Activated CD8-positive, alpha-beta memory T cell treated with anti-CD3 and anti-CD28 coated beads, Interleukin-2, amount 50 U/mL, for 1 hour (primary cell): ENCODE measurements at regions not wholly inside any gene's neighbourhood (a gene's known extent, or its start where the extent isn't known, plus 50 kb on each side); places are given as distances from the start of the nearest gene placed in this dataset.
"Not testable (repeated sequence)": the region's sequence is repeated elsewhere in the genome, so short reads cannot be mapped to it uniquely, and the experiment has no call there.

Source experiments
- DNase-seq: peaks from one replicate; pipeline ENCODE4 v3.0.0-alpha.2; 2020; ENCODE audit errors: extremely low read depth

DNA sequence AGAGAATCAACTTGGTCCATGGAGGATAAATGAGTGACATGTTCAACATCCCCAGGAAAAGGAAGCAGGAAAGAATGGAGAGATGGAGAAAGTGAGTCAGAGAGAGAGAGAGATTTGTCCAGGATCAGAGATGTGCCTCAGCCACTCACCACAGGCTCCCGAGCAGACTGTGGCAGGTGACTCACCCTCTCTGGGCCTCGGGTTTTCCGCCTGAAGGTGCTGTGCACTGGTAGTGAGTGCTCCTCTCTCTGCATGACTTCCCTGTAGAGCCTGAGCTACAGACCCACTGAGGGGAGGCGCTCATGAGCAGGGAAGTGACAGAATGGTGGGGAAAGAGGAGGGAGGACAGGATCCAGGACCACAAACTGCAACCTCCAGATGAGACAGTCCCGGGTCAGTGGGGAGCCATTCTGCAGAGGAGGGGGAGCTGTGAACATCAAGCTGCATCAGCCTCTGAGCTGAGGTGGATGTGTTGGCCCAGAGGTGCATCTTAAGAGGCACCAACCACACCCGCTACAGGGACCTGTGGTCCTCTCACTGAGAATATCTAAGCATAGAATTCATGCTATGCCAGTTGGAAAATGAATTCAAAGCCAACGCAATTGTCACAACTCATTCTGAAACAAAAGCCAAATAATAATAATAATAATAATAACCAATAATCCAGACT, 433.4 kb downstream of the BRD1 start:
- no peak for DNase-seq

GRCh38 chr22:49393526-49393925, 434.1 kb downstream of the BRD1 start:
- no peak for DNase-seq

DNA sequence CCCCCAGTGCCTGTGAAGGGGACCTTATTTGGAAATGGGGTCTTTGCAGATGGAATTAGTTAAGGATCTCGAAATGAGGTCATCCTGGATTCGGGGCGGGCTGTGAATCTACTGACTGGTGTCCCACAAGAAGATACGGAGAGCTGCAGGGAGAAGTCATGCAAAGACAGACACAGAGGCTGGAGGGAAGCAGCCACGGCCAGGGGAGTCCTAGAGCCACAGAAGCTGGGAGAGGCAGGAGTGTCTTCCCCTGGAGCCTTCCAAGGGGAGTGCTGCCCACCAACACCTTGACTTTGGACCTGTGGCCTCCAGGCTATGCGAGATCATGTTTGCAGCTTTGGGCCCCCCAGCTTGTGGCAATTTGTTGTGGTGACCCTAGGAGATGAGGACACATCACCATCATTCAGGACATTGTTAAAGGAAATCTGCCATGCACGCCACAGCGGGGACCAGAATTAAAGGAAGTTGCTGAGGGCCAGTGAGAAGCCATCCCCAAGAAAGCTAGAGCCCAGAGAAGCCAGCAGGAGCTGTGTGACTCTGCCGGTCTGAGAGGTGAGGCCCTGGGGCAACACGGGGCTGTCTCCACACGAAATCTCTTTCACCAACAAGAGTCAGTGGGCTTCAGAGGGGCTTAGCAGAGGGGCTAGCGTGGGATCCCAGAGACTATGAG, 434.7 kb downstream of the BRD1 start:
- DNase-seq: no peak

GRCh38 chr22:49392247-49392646, 435.4 kb downstream of the BRD1 start:
- DNase-seq: no peak

DNA sequence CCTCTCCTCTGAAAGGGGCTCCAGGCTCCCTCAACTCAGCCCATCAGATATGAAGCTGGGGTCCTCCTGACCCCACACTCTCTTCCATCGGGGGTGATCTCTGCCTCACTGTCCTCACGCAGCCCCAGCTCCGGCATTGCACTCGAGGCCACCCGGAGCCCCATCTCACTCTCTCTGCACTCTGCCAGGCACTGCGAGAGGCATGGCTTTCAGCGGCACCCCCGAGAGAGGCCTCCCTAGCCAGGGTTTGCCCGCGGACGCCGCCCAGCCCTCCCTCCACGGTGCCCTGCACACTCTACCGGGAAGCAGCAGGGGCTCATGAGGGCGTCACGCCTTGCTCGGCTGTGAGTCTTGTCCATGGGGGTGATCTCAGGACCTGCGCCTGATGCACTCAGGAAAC, 436.2 kb downstream of the BRD1 start:
- no peak for DNase-seq

DNA sequence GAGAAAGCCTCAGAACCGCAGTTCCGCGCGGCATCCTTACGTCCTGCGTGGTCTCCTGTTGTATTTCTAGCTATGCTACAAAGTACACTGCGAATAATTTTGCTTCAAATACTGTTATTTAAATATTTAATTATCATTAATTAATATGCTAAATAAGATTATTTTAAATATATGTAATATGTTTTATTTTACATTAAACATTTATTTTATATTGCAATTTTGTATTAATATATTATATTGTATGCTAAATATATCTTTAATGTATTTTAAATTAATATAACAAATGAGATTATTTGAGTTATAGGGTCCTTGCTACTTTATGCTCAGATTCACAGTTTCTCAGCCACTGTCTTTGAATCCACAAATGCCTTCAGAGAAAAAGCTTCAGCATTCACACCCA, 436.7 kb downstream of the BRD1 start:
- DNase-seq: no peak

DNA sequence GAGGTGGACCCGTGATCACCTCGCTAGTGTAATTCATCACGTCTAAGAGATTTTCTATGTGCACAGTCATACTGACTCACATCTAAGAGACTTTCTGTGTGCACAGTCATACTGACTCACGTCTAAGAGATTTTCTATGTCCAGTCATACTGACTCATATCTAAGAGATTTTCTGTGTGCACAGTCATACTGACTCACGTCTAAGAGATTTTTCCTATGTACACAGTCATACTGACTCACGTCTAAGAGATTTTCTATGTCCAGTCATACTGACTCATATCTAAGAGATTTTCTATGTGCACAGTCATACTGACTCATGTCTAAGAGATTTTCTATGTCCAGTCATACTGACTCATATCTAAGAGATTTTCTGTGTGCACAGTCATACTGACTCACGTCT, 443.8 kb downstream of the BRD1 start:
- DNase-seq: not testable (repeated sequence)

DNA sequence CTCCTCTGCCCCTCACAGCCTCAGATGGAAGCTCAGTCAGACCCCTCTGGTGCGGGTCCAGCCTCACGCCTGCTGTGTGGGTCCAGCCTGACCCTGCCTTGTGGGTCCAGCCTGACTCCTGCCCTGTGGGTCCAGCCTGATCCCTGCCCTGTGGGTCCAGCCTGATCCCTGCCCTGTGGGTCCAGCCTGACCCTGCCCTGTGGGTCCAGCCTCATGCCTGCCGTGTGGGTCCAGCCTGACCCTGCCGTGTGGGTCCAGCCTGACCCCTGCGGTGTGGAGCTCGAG, 445.3 kb downstream of the BRD1 start:
- no peak for DNase-seq

GRCh38 chr22:49381595-49382450, 445.9 kb downstream of the BRD1 start:
- no peak for DNase-seq

DNA sequence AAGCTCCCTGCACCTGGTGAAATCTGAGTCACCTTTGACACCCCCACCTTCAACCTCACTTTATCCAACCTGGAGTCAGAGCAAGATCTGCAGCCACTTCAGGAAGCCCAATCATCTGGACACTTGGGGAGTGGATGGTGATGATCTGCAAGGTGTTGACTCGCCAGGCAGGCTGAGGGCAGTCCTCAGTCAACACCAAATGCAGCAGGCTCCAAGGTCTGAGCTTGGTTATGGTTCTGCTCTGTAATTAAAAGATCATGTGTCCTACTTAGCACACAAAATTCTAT, 446.9 kb downstream of the BRD1 start:
- DNase-seq: no peak

GRCh38 chr22:49380095-49380827, 447.4 kb downstream of the BRD1 start:
- no peak for DNase-seq

DNA sequence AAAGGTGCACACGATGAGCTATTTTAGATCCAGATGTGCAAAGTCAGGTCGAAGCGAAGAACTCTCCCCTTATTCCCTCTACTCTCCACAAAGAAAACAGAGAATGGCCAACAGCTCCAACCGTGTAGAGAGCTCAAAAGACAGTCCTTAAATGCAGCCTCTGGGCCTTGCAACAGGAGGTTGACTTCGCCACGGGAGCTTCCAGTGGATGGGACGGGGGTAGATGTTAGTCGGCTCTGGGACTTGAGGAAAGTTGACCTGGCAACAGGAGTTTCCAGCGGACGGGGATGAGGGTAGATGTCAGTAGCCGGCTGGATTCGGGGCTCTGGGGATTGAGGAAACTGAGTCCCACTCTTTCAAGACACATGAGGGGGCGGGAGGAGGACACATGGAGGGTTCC, 450.4 kb downstream of the BRD1 start:
- DNase-seq: no peak

GRCh38 chr22:49373801-49374226, 453.9 kb downstream of the BRD1 start:
- DNase-seq: no peak

DNA sequence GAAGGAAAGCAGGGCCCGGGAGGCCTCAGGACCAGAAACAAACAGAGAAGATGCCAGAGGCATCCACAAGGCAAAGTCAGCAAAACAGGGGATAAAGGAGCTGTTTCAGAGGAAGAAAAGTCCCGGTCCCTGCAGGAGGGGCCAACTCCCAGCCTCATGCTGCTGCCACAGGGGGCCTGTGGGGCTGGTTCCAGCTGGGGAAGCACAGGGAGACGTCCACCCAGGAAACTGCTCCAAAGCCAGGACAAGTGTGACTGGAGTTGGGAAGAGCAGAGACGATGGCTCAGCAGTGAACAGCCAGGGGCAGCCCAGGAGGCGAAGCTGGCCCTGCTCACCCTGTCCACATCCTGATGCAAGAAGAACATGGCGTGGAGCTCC, 454.4 kb downstream of the BRD1 start:
- DNase-seq: no peak

- DNase-seq: no peak
These were observed 455.0 kb downstream of the BRD1 start for GRCh38 chr22:49372530-49373288.

DNA sequence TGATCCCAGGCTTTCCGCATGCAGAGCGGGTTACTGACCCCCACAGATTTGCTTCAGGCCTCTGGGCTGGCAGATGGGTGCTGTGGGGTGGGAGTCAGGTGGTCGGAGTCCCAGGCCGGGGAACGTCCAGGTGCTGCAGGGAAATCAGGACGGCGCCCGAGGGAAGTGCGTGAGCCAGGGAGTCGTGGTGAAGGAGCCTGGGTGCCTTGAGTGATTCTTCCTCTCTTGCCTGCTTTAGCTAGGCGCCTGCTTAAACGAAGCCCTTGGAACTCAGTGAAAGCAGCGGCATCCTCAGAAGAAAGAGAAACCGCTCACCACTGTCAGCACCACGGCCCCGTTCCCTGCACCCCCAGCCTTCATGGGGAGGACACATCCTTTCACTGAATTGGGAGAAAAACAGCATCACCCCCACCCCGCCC, 455.6 kb downstream of the BRD1 start:
- no peak for DNase-seq

- DNase-seq: no peak
These were observed 456.2 kb downstream of the BRD1 start for GRCh38 chr22:49371325-49372110.

- DNase-seq: no peak
These were observed 456.9 kb downstream of the BRD1 start for GRCh38 chr22:49370627-49371301.

GRCh38 chr22:49369726-49370626, 457.7 kb downstream of the BRD1 start:
- DNase-seq: no peak
